Uterus (tissue), 3 donors: ENCODE measurements at regions not wholly inside any gene's neighbourhood (a gene's known extent, or its start where the extent isn't known, plus 50 kb on each side); places are given as distances from the start of the nearest gene placed in this dataset.

ENCODE experiments used
- DNase-seq, 2 donors: peaks; one replicate each; pipeline ENCODE4 v3.0.0-alpha.2; 2019 to 2020
- H3K27ac ChIP-seq, 2 donors: fragments of 200-600 bp; sonication (generic); 1 replicate in 1 of 2; 2 replicates in 1 of 2; pipeline ENCODE4 v1.5.1; 2016 to 2018
- H3K27me3 ChIP-seq, 2 donors: fragments of 200-600 bp; sonication (generic); one replicate each; pipeline ENCODE4 v1.5.1; 2018 to 2019; ENCODE audit warnings: control low read depth in 1 of 2
- H3K36me3 ChIP-seq, 2 donors: fragments of 200-600 bp; sonication (generic); one replicate each; pipeline ENCODE4 v1.5.1; 2019; ENCODE audit warnings: control low read depth in 1 of 2
- H3K4me1 ChIP-seq, 2 donors: fragments of 200-600 bp; sonication (generic); one replicate each; pipeline ENCODE4 v1.5.1; 2018 to 2019; ENCODE audit warnings: control low read depth in 1 of 2
- H3K4me3 ChIP-seq, 2 donors: fragments of 200-600 bp; sonication (generic); 1 replicate in 1 of 2; 2 replicates in 1 of 2; pipeline ENCODE4 v1.5.1; 2018 to 2019; ENCODE audit warnings: mild to moderate bottlenecking in 1 of 2
- H3K9me3 ChIP-seq, 2 donors: fragments of 200-600 bp; sonication (generic); one replicate each; pipeline ENCODE4 v1.5.1; 2019; ENCODE audit warnings: control low read depth in 1 of 2
- CTCF ChIP-seq, 4 experiments: fragments of 200-600 bp in 2 of 4; fragments of 450-650 bp in 2 of 4; sonication (generic) in 2 of 4; IDR thresholded peaks; one replicate each; pipeline ENCODE4 v1.5.1; 2016 to 2019; ENCODE audit warnings: antibody characterized with exemption in 4 of 4, mild to moderate bottlenecking in 2 of 4, moderate library complexity in 1 of 4
- POLR2A ChIP-seq, 2 donors: fragments of 450-650 bp; IDR thresholded peaks; one replicate each; pipeline ENCODE4 v1.6.1; 2016; ENCODE audit warnings: antibody characterized with exemption in 2 of 2, mild to moderate bottlenecking in 1 of 2, moderate library complexity in 1 of 2
- intact Hi-C: fragments of 100-400 bp; cut with DNase I; formaldehyde crosslinking; loops from one replicate; pipeline ENCODE4 v1.15.1; 2023; ENCODE audit warnings: low total_unique reads
- donor health status: DM: yes; HTN: yes; CAD: no.

- no peak for TF ChIP-seq CTCF (IDR thresholded peaks at IDR 0.05)
- no peak for TF ChIP-seq POLR2A (IDR thresholded peaks at IDR 0.05)
- H3K4me1 ChIP-seq = no peaks in the 10 kb centered on the region
Observed at GRCh38 chr1:229062135-229062534, 208.8 kb upstream of the RAB4A start.

GRCh38 chr1:229063154-229063773 is 207.6 kb upstream of the RAB4A start:
- intact Hi-C loops = no loop called here
- TF ChIP-seq CTCF (IDR thresholded peaks at IDR 0.05) = no peak
- no peak overlapping the region for H3K4me3 ChIP-seq
- H3K27me3 ChIP-seq = no peaks in the 10 kb centered on the region
- H3K9me3 ChIP-seq = no peaks in the 10 kb centered on the region
- DNase-seq = no peak
- no peaks in the 10 kb centered on the region for H3K4me1 ChIP-seq
- no peak overlapping the region for H3K27ac ChIP-seq
- no peaks in the 10 kb centered on the region for H3K36me3 ChIP-seq

More at GRCh38 chr1:229062135-229062534, 208.8 kb upstream of the RAB4A start:
- no peaks in the 10 kb centered on the region for H3K9me3 ChIP-seq
- no peak overlapping the region for H3K27ac ChIP-seq
- H3K27me3 ChIP-seq = no peaks in the 10 kb centered on the region
- no peak overlapping the region for H3K4me3 ChIP-seq
- no peak for DNase-seq
- intact Hi-C loops = no loop called here
- no peaks in the 10 kb centered on the region for H3K36me3 ChIP-seq

GRCh38 chr1:229064320-229065168 is 206.4 kb upstream of the RAB4A start:
- no peak for DNase-seq
- no peak for TF ChIP-seq POLR2A (IDR thresholded peaks at IDR 0.05)
- no peak for TF ChIP-seq CTCF (IDR thresholded peaks at IDR 0.05)
- H3K9me3 ChIP-seq = no peaks in the 10 kb centered on the region
- no peaks in the 10 kb centered on the region for H3K4me1 ChIP-seq
- intact Hi-C loops = no loop called here
- H3K27ac ChIP-seq = no peak overlapping the region
- H3K4me3 ChIP-seq = no peak overlapping the region
- no peaks in the 10 kb centered on the region for H3K27me3 ChIP-seq
- H3K36me3 ChIP-seq = no peaks in the 10 kb centered on the region

- H3K4me1 ChIP-seq = no peaks in the 10 kb centered on the region
- no peaks in the 10 kb centered on the region for H3K27me3 ChIP-seq
- no peaks in the 10 kb centered on the region for H3K36me3 ChIP-seq
- TF ChIP-seq CTCF (IDR thresholded peaks at IDR 0.05) = no peak
- no peak for TF ChIP-seq POLR2A (IDR thresholded peaks at IDR 0.05)
- no peak for DNase-seq
- no peaks in the 10 kb centered on the region for H3K9me3 ChIP-seq
- H3K4me3 ChIP-seq = no peak overlapping the region
- H3K27ac ChIP-seq = no peak overlapping the region
- intact Hi-C loops = no loop called here
Observed at GRCh38 chr1:229065613-229066012, 205.3 kb upstream of the RAB4A start.

GRCh38 chr1:229066591-229066990 is 204.3 kb upstream of the RAB4A start:
- Histone ChIP-seq H3K27ac (no peak overlapping the region), H3K9me3 (no peaks in the 10 kb centered on the region), H3K36me3 (no peaks in the 10 kb centered on the region), H3K4me3 (no peak overlapping the region), H3K27me3 (no peaks in the 10 kb centered on the region), H3K4me1 (no peaks in the 10 kb centered on the region)
- TF ChIP-seq POLR2A (IDR thresholded peaks at IDR 0.05) (no peak), CTCF (IDR thresholded peaks at IDR 0.05) (no peak)
- DNase-seq = no peak
- intact Hi-C loops = no loop called here
